ENCODE measurements at regions not wholly inside any gene's neighbourhood (a gene's known extent, or its start where the extent isn't known, plus 50 kb on each side); places are given as distances from the start of the nearest gene placed in this dataset.
A peak's percentile ranks its signal among the peaks of the same experiment; 100 is the strongest.

DNA sequence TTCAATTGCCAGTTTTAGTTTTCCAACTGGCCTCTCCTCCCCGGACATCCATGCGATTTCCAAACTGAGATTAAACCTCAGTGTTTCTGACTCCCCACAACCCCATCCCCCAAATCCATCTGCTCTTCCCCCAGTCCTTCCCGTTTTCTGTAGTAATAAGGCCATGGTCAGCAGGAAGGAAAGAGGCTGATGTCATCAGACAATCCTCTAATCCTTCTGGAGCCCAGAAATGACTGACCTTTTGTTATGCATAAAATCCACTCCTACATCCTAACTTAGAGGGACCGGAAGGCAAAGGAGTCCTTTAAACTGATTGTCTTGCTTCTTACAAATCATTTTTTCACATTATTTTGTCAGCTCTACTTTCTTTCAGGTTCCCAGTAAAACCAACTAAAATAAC is 155.8 kb downstream of the INO80D start:
- H3K4me1 ChIP-seq (ENCODE audit: control insufficient read depth, extremely low read depth, insufficient read depth, low read length) = peaks cover 24% of the 10 kb centered on the region
- no peaks in the 10 kb centered on the region for H3K9me3 ChIP-seq (replicated peaks; ENCODE audit: control insufficient read depth, insufficient read depth, low read length)
- intact Hi-C loops (cut with micrococcal nuclease) (loop anchor here (1.0 kb wide), 2 partner anchors 14 to 161 kb away; no protein-coding TSS in a partner anchor), dilution Hi-C loops (cut with MboI; ENCODE audit: extremely low pct_ligation_motif_present, low sequenced_read_pairs) (no loop called here)
- H3K4me3 ChIP-seq (replicated peaks in 1 of 3; ENCODE audit: insufficient read depth in 1 of 3, low read depth in 1 of 3, low read length in 3 of 3) = peak overlapping the region in 1 of 3 experiments; percentile 13
- peak; percentile 98 for FAIRE-seq
- H3K9ac ChIP-seq (replicated peaks; ENCODE audit: extremely low read depth, insufficient read depth, low read length) = peak overlapping the region; percentile 63
- DNase-seq (ENCODE audit: low read depth, low spot score) = peak; percentile 83
- ChIA-PET POLR2A (no interaction called here), CTCF (interaction anchor here (0.8 to 8.7 kb wide), 5 partner anchors 8 to 155 kb away, joined by 3 to 145 read pairs (median 3); no protein-coding TSS in a partner anchor)
- TF ChIP-seq POLR2A (IDR thresholded peaks at IDR 0.05; ENCODE audit: low read depth, low read length) (peak; percentile 33), GATA2 (IDR thresholded peaks at IDR 0.05; ENCODE audit: insufficient read depth, insufficient read length, low read depth, low read length) (peak; percentile 66), FOS (IDR thresholded peaks at IDR 0.05; ENCODE audit: borderline replicate concordance, insufficient read depth, low read length) (peak; percentile 64), EZH2 (IDR thresholded peaks at IDR 0.05; ENCODE audit: borderline replicate concordance, low read depth, low read length, severe bottlenecking) (no peak), MYC (IDR thresholded peaks at IDR 0.05; ENCODE audit: low read depth, low read length) (no peak), POLR2AphosphoS5 (IDR thresholded peaks at IDR 0.05; ENCODE audit: insufficient read depth, low read depth, low read length) (peak; percentile 64), JUN (IDR thresholded peaks at IDR 0.05; ENCODE audit: borderline replicate concordance, insufficient read depth, insufficient read length, low read depth) (peak; percentile 75)
- TF ChIP-seq, protein P1, sequence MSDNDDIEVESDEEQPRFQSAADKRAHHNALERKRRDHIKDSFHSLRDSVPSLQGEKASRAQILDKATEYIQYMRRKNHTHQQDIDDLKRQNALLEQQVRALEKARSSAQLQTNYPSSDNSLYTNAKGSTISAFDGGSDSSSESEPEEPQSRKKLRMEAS (IDR thresholded peaks at IDR 0.05; ENCODE audit: insufficient read depth, insufficient read length) = no peak
- TF ChIP-seq, protein P2, sequence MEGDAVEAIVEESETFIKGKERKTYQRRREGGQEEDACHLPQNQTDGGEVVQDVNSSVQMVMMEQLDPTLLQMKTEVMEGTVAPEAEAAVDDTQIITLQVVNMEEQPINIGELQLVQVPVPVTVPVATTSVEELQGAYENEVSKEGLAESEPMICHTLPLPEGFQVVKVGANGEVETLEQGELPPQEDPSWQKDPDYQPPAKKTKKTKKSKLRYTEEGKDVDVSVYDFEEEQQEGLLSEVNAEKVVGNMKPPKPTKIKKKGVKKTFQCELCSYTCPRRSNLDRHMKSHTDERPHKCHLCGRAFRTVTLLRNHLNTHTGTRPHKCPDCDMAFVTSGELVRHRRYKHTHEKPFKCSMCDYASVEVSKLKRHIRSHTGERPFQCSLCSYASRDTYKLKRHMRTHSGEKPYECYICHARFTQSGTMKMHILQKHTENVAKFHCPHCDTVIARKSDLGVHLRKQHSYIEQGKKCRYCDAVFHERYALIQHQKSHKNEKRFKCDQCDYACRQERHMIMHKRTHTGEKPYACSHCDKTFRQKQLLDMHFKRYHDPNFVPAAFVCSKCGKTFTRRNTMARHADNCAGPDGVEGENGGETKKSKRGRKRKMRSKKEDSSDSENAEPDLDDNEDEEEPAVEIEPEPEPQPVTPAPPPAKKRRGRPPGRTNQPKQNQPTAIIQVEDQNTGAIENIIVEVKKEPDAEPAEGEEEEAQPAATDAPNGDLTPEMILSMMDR (IDR thresholded peaks at IDR 0.05; ENCODE audit: extremely low read depth in 1 of 2, insufficient read depth in 1 of 2, low read depth in 1 of 2, low read length in 2 of 2) = no peak
- peak overlapping the region; percentile 79 for H3K4me2 ChIP-seq (ENCODE audit: insufficient read depth, low read length)
- no TSS peak for BruUV-seq (replicated peaks)
- no peaks in the 10 kb centered on the region for H3K27me3 ChIP-seq (ENCODE audit: control insufficient read depth in 2 of 2, insufficient read depth in 2 of 2, low read length in 2 of 2)
- no peaks in the 10 kb centered on the region for H4K20me1 ChIP-seq (replicated peaks; ENCODE audit: control insufficient read depth, extremely low read depth, insufficient read depth, low read length)
- H3K9me1 ChIP-seq (replicated peaks; ENCODE audit: control insufficient read depth, extremely low read depth, insufficient read depth, low read length) = no peaks in the 10 kb centered on the region
- no peaks in the 10 kb centered on the region for H3K79me2 ChIP-seq (ENCODE audit: control insufficient read depth, insufficient read depth, low read length)
- peak overlapping the region; percentile 96 for H2AFZ ChIP-seq (ENCODE audit: low read depth, low read length)
- H3K27ac ChIP-seq (ENCODE audit: insufficient read depth, low read depth, low read length) = peak overlapping the region; percentile 93
- no peaks in the 10 kb centered on the region for H3K36me3 ChIP-seq (ENCODE audit: control insufficient read depth in 2 of 2, extremely low read depth in 1 of 2, insufficient read depth in 2 of 2, low read length in 2 of 2)

Measured in endothelial cell of umbilical vein (primary cell).